ENCODE measurements at regions not wholly inside any gene's neighbourhood (a gene's known extent, or its start where the extent isn't known, plus 50 kb on each side); places are given as distances from the start of the nearest gene placed in this dataset.

GRCh38 chr3:153257673-153258351, 95.8 kb downstream of the RAP2B start:
- no peak for TF ChIP-seq CTCF (IDR thresholded peaks at IDR 0.05)

GRCh38 chr3:153259956-153260355, 97.9 kb downstream of the RAP2B start:
- Histone ChIP-seq H3K27me3 (ENCODE audit: low read depth) (no peaks in the 10 kb centered on the region), H3K36me3 (no peaks in the 10 kb centered on the region), H3K4me1 (peaks cover 17% of the 10 kb centered on the region), H3K9me3 (no peaks in the 10 kb centered on the region), H3K27ac (no peak overlapping the region), H3K4me3 (no peak overlapping the region)
- ATAC-seq (no peak), DNase-seq (no peak)
- no peak for TF ChIP-seq CTCF (IDR thresholded peaks at IDR 0.05)
- intact Hi-C loops (cut with DNase I): no loop called here

More at GRCh38 chr3:153257673-153258351, 95.8 kb downstream of the RAP2B start:
- DNase-seq (no peak), ATAC-seq (no peak)
- Histone ChIP-seq H3K4me3 (no peak overlapping the region), H3K9me3 (no peaks in the 10 kb centered on the region), H3K27me3 (ENCODE audit: low read depth) (no peaks in the 10 kb centered on the region), H3K27ac (no peak overlapping the region), H3K36me3 (no peaks in the 10 kb centered on the region), H3K4me1 (peaks cover 17% of the 10 kb centered on the region)
- intact Hi-C loops (cut with DNase I): no loop called here

GRCh38 chr3:153260681-153261080, 98.7 kb downstream of the RAP2B start:
- DNase-seq: no peak
- no peak for TF ChIP-seq CTCF (IDR thresholded peaks at IDR 0.05)
- ATAC-seq: peak; percentile 32 to 73
- H3K4me1 ChIP-seq: peaks cover 17% of the 10 kb centered on the region
- no peak overlapping the region for H3K4me3 ChIP-seq
- no peaks in the 10 kb centered on the region for H3K9me3 ChIP-seq
- H3K27me3 ChIP-seq (ENCODE audit: low read depth): no peaks in the 10 kb centered on the region
- H3K36me3 ChIP-seq: no peaks in the 10 kb centered on the region
- intact Hi-C loops (cut with DNase I): no loop called here
- H3K27ac ChIP-seq: no peak overlapping the region

- no peak overlapping the region for H3K4me3 ChIP-seq
- no peaks in the 10 kb centered on the region for H3K27me3 ChIP-seq (ENCODE audit: low read depth)
- H3K4me1 ChIP-seq: no peaks in the 10 kb centered on the region
- H3K27ac ChIP-seq: no peak overlapping the region
- intact Hi-C loops (cut with DNase I): no loop called here
- ATAC-seq (no peak), DNase-seq (no peak)
- no peaks in the 10 kb centered on the region for H3K9me3 ChIP-seq
- no peaks in the 10 kb centered on the region for H3K36me3 ChIP-seq
- TF ChIP-seq CTCF (IDR thresholded peaks at IDR 0.05): no peak
Measured at GRCh38 chr3:153266619-153267018, 104.6 kb downstream of the RAP2B start.

- no peak for ATAC-seq
- H3K4me3 ChIP-seq: no peak overlapping the region
- intact Hi-C loops (cut with DNase I): no loop called here
- no peaks in the 10 kb centered on the region for H3K36me3 ChIP-seq
- H3K9me3 ChIP-seq: no peaks in the 10 kb centered on the region
- no peak overlapping the region for H3K27ac ChIP-seq
- DNase-seq: no peak
- H3K4me1 ChIP-seq: no peaks in the 10 kb centered on the region
- TF ChIP-seq CTCF (IDR thresholded peaks at IDR 0.05): no peak
- H3K27me3 ChIP-seq (ENCODE audit: low read depth): no peaks in the 10 kb centered on the region
Measured at GRCh38 chr3:153268564-153269279, 106.7 kb downstream of the RAP2B start.
